ENCODE measurements at regions not wholly inside any gene's neighbourhood (a gene's known extent, or its start where the extent isn't known, plus 50 kb on each side); places are given as distances from the start of the nearest gene placed in this dataset.
"Not testable (repeated sequence)": the region's sequence is repeated elsewhere in the genome, so short reads cannot be mapped to it uniquely, and the experiment has no call there.

GRCh38 chr4:190122161-190123142, 51.1 kb upstream of the DUX4 start:
- TF ChIP-seq TOX (CRISPR knock-in tag; IDR thresholded peaks at IDR 0.05; ENCODE audit: borderline replicate concordance); CREB5 (CRISPR knock-in tag; IDR thresholded peaks at IDR 0.05; ENCODE audit: low read depth); RARB (CRISPR knock-in tag; IDR thresholded peaks at IDR 0.05); ZFP3 (CRISPR knock-in tag; IDR thresholded peaks at IDR 0.05); ZNF70 (CRISPR knock-in tag; IDR thresholded peaks at IDR 0.05); ZC3H10 (CRISPR knock-in tag; IDR thresholded peaks at IDR 0.05): not testable (repeated sequence)

Data from SK-N-SH treated with all-trans-retinoic acid at 6 μM for 48 hours (cell line).